MG63 (cell line): ENCODE measurements at regions not wholly inside any gene's neighbourhood (a gene's known extent, or its start where the extent isn't known, plus 50 kb on each side); places are given as distances from the start of the nearest gene placed in this dataset.
A peak's percentile ranks its signal among the peaks of the same experiment; 100 is the strongest.
"Not testable (repeated sequence)": the region's sequence is repeated elsewhere in the genome, so short reads cannot be mapped to it uniquely, and the experiment has no call there.

Experiments
- DNase-seq: peaks from one replicate; pipeline ENCODE4 v3.0.0-alpha.2; 2020
- H3K27me3 ChIP-seq: fragments of 250-450 bp; sonication (Bioruptor Pico); 2 replicates; pipeline ENCODE4 v1.5.1; 2020; ENCODE audit warnings: mild to moderate bottlenecking, moderate library complexity
- H3K36me3 ChIP-seq: fragments of 250-450 bp; sonication (Bioruptor Pico); 2 replicates; pipeline ENCODE4 v1.5.1; 2020; ENCODE audit warnings: mild to moderate bottlenecking, moderate library complexity
- H3K4me3 ChIP-seq: fragments of 250-450 bp; sonication (Bioruptor Pico); 2 replicates; pipeline ENCODE4 v1.5.1; 2020; ENCODE audit warnings: mild to moderate bottlenecking, moderate library complexity
- H3K9me3 ChIP-seq: fragments of 250-450 bp; sonication (Bioruptor Pico); 2 replicates; pipeline ENCODE4 v1.5.1; 2020; ENCODE audit warnings: mild to moderate bottlenecking, moderate library complexity

- H3K36me3 ChIP-seq, result no peaks in the 10 kb centered on the region
- H3K27me3 ChIP-seq, result no peaks in the 10 kb centered on the region
- DNase-seq, result no peak
- H3K4me3 ChIP-seq, result no peak overlapping the region
- H3K9me3 ChIP-seq, result no peaks in the 10 kb centered on the region
Measured at GRCh38 chr3:144762091-144762490, 790.5 kb downstream of the DIPK2A start.

GRCh38 chr3:144763878-144764454 lies 792.3 kb downstream of the DIPK2A start:
- Histone ChIP-seq H3K36me3 (no peaks in the 10 kb centered on the region), H3K9me3 (no peaks in the 10 kb centered on the region), H3K27me3 (no peaks in the 10 kb centered on the region), H3K4me3 (peak overlapping the region; percentile 20)
- no peak for DNase-seq

GRCh38 chr3:144770281-144770680 lies 798.7 kb downstream of the DIPK2A start:
- Histone ChIP-seq H3K36me3 (no peaks in the 10 kb centered on the region), H3K27me3 (no peaks in the 10 kb centered on the region), H3K4me3 (no peak overlapping the region), H3K9me3 (no peaks in the 10 kb centered on the region)
- DNase-seq, result no peak

GRCh38 chr3:144770915-144771351 lies 799.3 kb downstream of the DIPK2A start:
- H3K36me3 ChIP-seq, result no peaks in the 10 kb centered on the region
- no peak for DNase-seq
- H3K9me3 ChIP-seq, result no peaks in the 10 kb centered on the region
- no peaks in the 10 kb centered on the region for H3K27me3 ChIP-seq
- H3K4me3 ChIP-seq, result no peak overlapping the region

- H3K9me3 ChIP-seq, result no peaks in the 10 kb centered on the region
- H3K4me3 ChIP-seq, result no peak overlapping the region
- H3K27me3 ChIP-seq, result no peaks in the 10 kb centered on the region
- no peak for DNase-seq
- no peaks in the 10 kb centered on the region for H3K36me3 ChIP-seq
Measured at GRCh38 chr3:144771381-144771870, 799.8 kb downstream of the DIPK2A start.

- no peak for DNase-seq
- Histone ChIP-seq H3K9me3 (no peaks in the 10 kb centered on the region), H3K4me3 (no peak overlapping the region), H3K36me3 (no peaks in the 10 kb centered on the region), H3K27me3 (no peaks in the 10 kb centered on the region)
Measured at GRCh38 chr3:144772372-144772771, 800.7 kb downstream of the DIPK2A start.

GRCh38 chr3:144773350-144773749 lies 801.7 kb downstream of the DIPK2A start:
- H3K4me3 ChIP-seq, result no peak overlapping the region

GRCh38 chr3:144774897-144775296 lies 803.3 kb downstream of the DIPK2A start:
- Histone ChIP-seq H3K36me3 (no peaks in the 10 kb centered on the region), H3K27me3 (no peaks in the 10 kb centered on the region), H3K9me3 (no peaks in the 10 kb centered on the region), H3K4me3 (no peak overlapping the region)
- peak; percentile 4 for DNase-seq

More at GRCh38 chr3:144773350-144773749, 801.7 kb downstream of the DIPK2A start:
- H3K27me3 ChIP-seq, result no peaks in the 10 kb centered on the region
- DNase-seq, result no peak
- no peaks in the 10 kb centered on the region for H3K36me3 ChIP-seq
- H3K9me3 ChIP-seq, result no peaks in the 10 kb centered on the region

GRCh38 chr3:144775551-144775950 lies 803.9 kb downstream of the DIPK2A start:
- Histone ChIP-seq H3K9me3 (no peaks in the 10 kb centered on the region), H3K36me3 (no peaks in the 10 kb centered on the region), H3K4me3 (no peak overlapping the region), H3K27me3 (no peaks in the 10 kb centered on the region)
- DNase-seq, result no peak

- H3K36me3 ChIP-seq, result no peaks in the 10 kb centered on the region
- no peak for DNase-seq
- no peak overlapping the region for H3K4me3 ChIP-seq
- H3K9me3 ChIP-seq, result no peaks in the 10 kb centered on the region
- no peaks in the 10 kb centered on the region for H3K27me3 ChIP-seq
Measured at GRCh38 chr3:144777906-144778305, 806.3 kb downstream of the DIPK2A start.

GRCh38 chr3:144791034-144791433 lies 819.4 kb downstream of the DIPK2A start:
- Histone ChIP-seq H3K9me3 (no peaks in the 10 kb centered on the region), H3K4me3 (no peak overlapping the region), H3K36me3 (no peaks in the 10 kb centered on the region), H3K27me3 (no peaks in the 10 kb centered on the region)
- no peak for DNase-seq

GRCh38 chr3:144801890-144802289 lies 830.3 kb downstream of the DIPK2A start:
- H3K4me3 ChIP-seq, result no peak overlapping the region
- no peaks in the 10 kb centered on the region for H3K36me3 ChIP-seq
- 0 out of 2 replicates have a peak, but pooled peaks cover 2% of the 10 kb centered on the region for H3K9me3 ChIP-seq
- no peaks in the 10 kb centered on the region; the same call in 1 of the 2 replicates for H3K27me3 ChIP-seq
- DNase-seq, result no peak

- H3K27me3 ChIP-seq, result no peaks in the 10 kb centered on the region; the same call in 1 of the 2 replicates
- H3K36me3 ChIP-seq, result no peaks in the 10 kb centered on the region
- no peak for DNase-seq
- 0 out of 2 replicates have a peak, but pooled peaks cover 2% of the 10 kb centered on the region for H3K9me3 ChIP-seq
- H3K4me3 ChIP-seq, result no peak overlapping the region
Measured at GRCh38 chr3:144809380-144809779, 837.8 kb downstream of the DIPK2A start.

GRCh38 chr3:144810160-144810559 lies 838.5 kb downstream of the DIPK2A start:
- Histone ChIP-seq H3K27me3 (no peaks in the 10 kb centered on the region; the same call in 1 of the 2 replicates), H3K9me3 (0 out of 2 replicates have a peak, but pooled peaks cover 2% of the 10 kb centered on the region), H3K4me3 (no peak overlapping the region), H3K36me3 (no peaks in the 10 kb centered on the region)
- DNase-seq, result no peak

- H3K27me3 ChIP-seq, result no peaks in the 10 kb centered on the region; the same call in 1 of the 2 replicates
- H3K36me3 ChIP-seq, result no peaks in the 10 kb centered on the region
- no peak overlapping the region for H3K4me3 ChIP-seq
- no peaks in the 10 kb centered on the region for H3K9me3 ChIP-seq
- DNase-seq, result no peak
Measured at GRCh38 chr3:144815655-144816054, 844.0 kb downstream of the DIPK2A start.

GRCh38 chr3:144816323-144816722 lies 844.7 kb downstream of the DIPK2A start:
- no peaks in the 10 kb centered on the region for H3K9me3 ChIP-seq
- DNase-seq, result no peak
- H3K36me3 ChIP-seq, result no peaks in the 10 kb centered on the region
- no peaks in the 10 kb centered on the region; the same call in 1 of the 2 replicates for H3K27me3 ChIP-seq
- H3K4me3 ChIP-seq, result no peak overlapping the region

- no peak for DNase-seq
- no peaks in the 10 kb centered on the region for H3K27me3 ChIP-seq
- no peaks in the 10 kb centered on the region for H3K36me3 ChIP-seq
- H3K9me3 ChIP-seq, result no peaks in the 10 kb centered on the region
- no peak overlapping the region for H3K4me3 ChIP-seq
Measured at GRCh38 chr3:144818973-144819372, 847.4 kb downstream of the DIPK2A start.

GRCh38 chr3:144820232-144820631 lies 848.6 kb downstream of the DIPK2A start:
- H3K9me3 ChIP-seq, H3K36me3 ChIP-seq, H3K27me3 ChIP-seq, H3K4me3 ChIP-seq, DNase-seq: not testable (repeated sequence)
